ENCODE measurements at regions not wholly inside any gene's neighbourhood (a gene's known extent, or its start where the extent isn't known, plus 50 kb on each side); places are given as distances from the start of the nearest gene placed in this dataset.

DNA sequence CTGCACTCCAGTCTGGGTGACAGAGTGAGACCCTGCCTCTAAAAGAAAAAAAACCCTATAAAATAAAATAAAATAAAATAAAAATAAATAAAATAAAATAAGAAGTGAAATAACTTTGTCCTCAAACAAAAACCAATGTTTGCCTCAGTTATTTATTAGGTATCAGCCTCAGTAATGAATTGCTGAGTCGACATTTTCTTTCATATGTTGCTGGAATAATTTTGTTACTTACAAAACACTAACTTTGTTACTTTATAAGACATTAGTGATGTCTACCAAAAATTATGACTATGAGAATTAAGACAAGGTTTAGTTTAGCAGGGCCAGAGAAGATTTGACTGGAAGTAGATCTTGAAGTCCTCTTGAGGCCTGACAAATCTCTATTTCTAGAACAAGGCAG, 2074.5 kb upstream of the PCDH20 start:
- Histone ChIP-seq H3K4me1 (no peaks in the 10 kb centered on the region), H3K4me3 (no peak overlapping the region), H3K36me3 (no peaks in the 10 kb centered on the region), H3K9me3 (no peaks in the 10 kb centered on the region), H3K27me3 (no peaks in the 10 kb centered on the region), H3K27ac (no peak overlapping the region)
- DNase-seq, result no peak
- WGBS, 2 donors, result 55 to 68% methylated on average over 1 of the region's 1 CpG
- TF ChIP-seq POLR2A (IDR thresholded peaks at IDR 0.05), result no peak
- TF ChIP-seq, protein P1, sequence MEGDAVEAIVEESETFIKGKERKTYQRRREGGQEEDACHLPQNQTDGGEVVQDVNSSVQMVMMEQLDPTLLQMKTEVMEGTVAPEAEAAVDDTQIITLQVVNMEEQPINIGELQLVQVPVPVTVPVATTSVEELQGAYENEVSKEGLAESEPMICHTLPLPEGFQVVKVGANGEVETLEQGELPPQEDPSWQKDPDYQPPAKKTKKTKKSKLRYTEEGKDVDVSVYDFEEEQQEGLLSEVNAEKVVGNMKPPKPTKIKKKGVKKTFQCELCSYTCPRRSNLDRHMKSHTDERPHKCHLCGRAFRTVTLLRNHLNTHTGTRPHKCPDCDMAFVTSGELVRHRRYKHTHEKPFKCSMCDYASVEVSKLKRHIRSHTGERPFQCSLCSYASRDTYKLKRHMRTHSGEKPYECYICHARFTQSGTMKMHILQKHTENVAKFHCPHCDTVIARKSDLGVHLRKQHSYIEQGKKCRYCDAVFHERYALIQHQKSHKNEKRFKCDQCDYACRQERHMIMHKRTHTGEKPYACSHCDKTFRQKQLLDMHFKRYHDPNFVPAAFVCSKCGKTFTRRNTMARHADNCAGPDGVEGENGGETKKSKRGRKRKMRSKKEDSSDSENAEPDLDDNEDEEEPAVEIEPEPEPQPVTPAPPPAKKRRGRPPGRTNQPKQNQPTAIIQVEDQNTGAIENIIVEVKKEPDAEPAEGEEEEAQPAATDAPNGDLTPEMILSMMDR (IDR thresholded peaks at IDR 0.05), result no peak
- intact Hi-C loops (cut with DNase I), result no loop called here

DNA sequence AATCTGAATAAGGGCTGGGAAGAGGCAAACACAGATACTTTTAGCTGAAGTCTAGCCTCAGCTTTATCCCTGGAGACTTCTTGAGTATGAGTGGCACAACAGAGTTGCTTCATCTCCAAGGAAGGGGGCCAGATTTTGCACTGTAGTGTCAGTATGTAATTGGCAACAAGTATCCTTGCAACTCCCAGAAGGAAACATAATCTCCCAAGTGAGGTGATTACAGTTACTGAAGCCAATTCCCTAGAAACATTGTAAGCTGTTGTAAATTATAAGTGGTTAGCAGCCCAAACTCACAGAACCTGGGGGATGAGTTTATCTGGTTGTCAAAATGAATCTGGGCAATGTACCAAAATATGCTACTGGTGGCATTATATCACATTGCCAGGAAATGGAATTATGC, 2065.7 kb upstream of the PCDH20 start:
- TF ChIP-seq, protein P1 (IDR thresholded peaks at IDR 0.05), result no peak
- no peak for TF ChIP-seq POLR2A (IDR thresholded peaks at IDR 0.05)
- no peak for DNase-seq
- Histone ChIP-seq H3K4me1 (no peaks in the 10 kb centered on the region), H3K27ac (no peak overlapping the region), H3K4me3 (no peak overlapping the region), H3K9me3 (no peaks in the 10 kb centered on the region), H3K36me3 (no peaks in the 10 kb centered on the region), H3K27me3 (no peaks in the 10 kb centered on the region)
- intact Hi-C loops (cut with DNase I), result no loop called here

GRCh38 chr13:63472711-63473110, 2057.1 kb upstream of the PCDH20 start:
- no peaks in the 10 kb centered on the region for H3K9me3 ChIP-seq
- no peak overlapping the region for H3K4me3 ChIP-seq
- no peak for TF ChIP-seq POLR2A (IDR thresholded peaks at IDR 0.05)
- TF ChIP-seq, protein P1 (IDR thresholded peaks at IDR 0.05), result no peak
- H3K27me3 ChIP-seq, result no peaks in the 10 kb centered on the region
- no peak overlapping the region for H3K27ac ChIP-seq
- no peaks in the 10 kb centered on the region for H3K4me1 ChIP-seq
- DNase-seq, result no peak
- H3K36me3 ChIP-seq, result no peaks in the 10 kb centered on the region
- intact Hi-C loops (cut with DNase I), result no loop called here
- WGBS, 2 donors, result 58 to 64% methylated on average over 1 of the region's 1 CpG

GRCh38 chr13:63463782-63464610, 2048.3 kb upstream of the PCDH20 start:
- Histone ChIP-seq H3K9me3 (peaks cover 0 to 19% (median 11%) of the 10 kb centered on the region in 3 donors), H3K27ac (no peak overlapping the region), H3K36me3 (no peaks in the 10 kb centered on the region), H3K4me3 (no peak overlapping the region), H3K27me3 (no peaks in the 10 kb centered on the region), H3K4me1 (no peaks in the 10 kb centered on the region)
- DNase-seq, result no peak
- intact Hi-C loops (cut with DNase I), result no loop called here
- 33 to 44% methylated on average over 1 of the region's 1 CpG for WGBS, 2 donors
- no peak for TF ChIP-seq POLR2A (IDR thresholded peaks at IDR 0.05)
- TF ChIP-seq, protein P1 (IDR thresholded peaks at IDR 0.05), result no peak

GRCh38 chr13:63460462-63461090, 2044.9 kb upstream of the PCDH20 start:
- 28 to 37% methylated on average over 2 of the region's 2 CpGs for WGBS, 2 donors
- intact Hi-C loops (cut with DNase I), result no loop called here
- Histone ChIP-seq H3K27me3 (no peaks in the 10 kb centered on the region), H3K4me3 (no peak overlapping the region), H3K27ac (no peak overlapping the region), H3K4me1 (no peaks in the 10 kb centered on the region), H3K9me3 (peaks cover 0 to 14% (median 14%) of the 10 kb centered on the region in 3 donors), H3K36me3 (no peaks in the 10 kb centered on the region)
- no peak for TF ChIP-seq POLR2A (IDR thresholded peaks at IDR 0.05)
- TF ChIP-seq, protein P1 (IDR thresholded peaks at IDR 0.05), result no peak
- no peak for DNase-seq
